ENCODE measurements at regions not wholly inside any gene's neighbourhood (a gene's known extent, or its start where the extent isn't known, plus 50 kb on each side); places are given as distances from the start of the nearest gene placed in this dataset.

DNA sequence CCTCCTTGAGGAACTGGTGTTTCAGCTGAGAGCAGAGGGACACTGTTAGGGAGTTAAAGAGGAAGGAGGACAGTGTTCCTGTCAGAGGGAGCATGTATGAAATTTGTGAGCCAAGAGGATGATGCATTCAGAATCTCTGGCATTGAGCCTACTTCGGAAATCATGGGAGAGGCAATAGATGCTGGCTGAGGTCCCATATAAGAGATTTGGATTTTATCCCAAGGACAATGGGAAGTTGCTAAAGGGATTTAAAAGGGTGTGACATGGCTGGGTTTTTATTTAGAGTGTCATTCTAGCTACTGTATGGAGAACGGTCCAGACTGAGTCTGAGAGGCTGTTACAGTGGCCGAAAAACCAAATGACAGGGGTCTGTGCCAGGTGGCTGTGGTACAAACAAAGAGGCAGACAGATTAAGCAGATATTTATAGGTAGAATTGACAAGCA, 403.2 kb upstream of the B3GALT2 start:
- no peak for TF ChIP-seq GATA3 (IDR thresholded peaks at IDR 0.05; ENCODE audit: low read depth, low read length)
- TF ChIP-seq GATA2 (IDR thresholded peaks at IDR 0.05; ENCODE audit: low read depth, low read length) = no peak

DNA sequence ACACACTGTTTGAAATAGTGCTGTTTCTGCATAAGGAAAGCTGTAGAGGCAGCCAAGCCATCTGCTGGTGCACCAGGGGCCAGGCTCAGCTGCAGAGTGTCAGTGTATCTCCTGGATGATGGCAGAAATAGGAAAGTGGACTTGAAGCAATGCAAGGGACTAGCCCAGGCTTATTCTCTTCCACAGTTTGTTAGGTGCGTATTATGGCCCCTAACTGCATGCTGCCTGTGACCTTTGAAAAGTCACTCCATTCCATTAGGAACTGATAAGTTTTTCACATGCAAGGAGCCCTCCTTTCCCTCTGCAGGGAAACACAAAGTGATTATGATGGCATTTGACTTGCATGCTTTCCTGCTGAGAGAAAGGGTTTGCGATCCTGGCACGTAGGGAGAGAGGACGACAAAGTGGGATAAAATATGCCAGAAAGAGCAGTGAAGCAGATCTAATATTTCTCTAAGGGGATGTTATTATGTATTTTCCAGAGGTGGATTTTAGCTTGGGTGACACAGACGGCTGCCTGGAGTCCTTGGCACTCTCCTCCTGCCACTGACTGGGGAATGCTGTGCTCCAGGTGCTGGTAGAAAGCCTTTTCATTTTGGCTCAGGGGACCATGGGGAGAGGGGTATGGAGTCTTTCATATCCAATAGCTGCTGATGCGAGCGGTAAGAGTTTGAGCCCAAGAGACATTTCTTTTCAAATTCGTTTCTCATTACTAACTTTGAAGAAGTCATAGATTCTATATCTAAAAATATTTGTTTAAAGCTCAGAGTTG, 402.1 kb upstream of the B3GALT2 start:
- TF ChIP-seq GATA3 (IDR thresholded peaks at IDR 0.05; ENCODE audit: low read depth, low read length) = no peak
- no peak for TF ChIP-seq GATA2 (IDR thresholded peaks at IDR 0.05; ENCODE audit: low read depth, low read length)

DNA sequence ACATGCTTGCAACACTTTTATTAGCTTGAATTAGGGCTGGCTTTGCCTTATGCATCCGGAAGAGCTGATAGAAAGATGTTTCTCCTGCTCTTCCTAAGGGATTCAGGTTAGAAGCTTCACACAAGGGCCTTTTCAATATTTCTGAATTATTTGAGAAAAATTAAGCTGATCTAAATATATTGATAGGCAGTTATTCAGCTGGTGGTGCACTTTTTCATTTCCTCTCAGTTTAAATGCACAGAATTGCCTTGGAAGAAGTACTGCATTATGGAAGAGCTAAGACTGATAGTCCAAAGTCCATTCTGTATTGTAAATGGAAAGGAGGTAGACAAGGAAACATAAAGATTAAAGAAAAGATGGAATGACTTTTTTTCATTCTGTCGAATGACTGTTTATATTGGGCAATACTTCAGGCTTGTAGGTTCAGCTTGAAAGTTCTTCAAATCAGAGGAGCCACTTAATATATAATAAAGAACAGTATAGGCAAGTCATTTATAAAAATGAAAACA, 398.4 kb upstream of the B3GALT2 start:
- TF ChIP-seq GATA3 (IDR thresholded peaks at IDR 0.05; ENCODE audit: low read depth, low read length) (no peak), GATA2 (IDR thresholded peaks at IDR 0.05; ENCODE audit: low read depth, low read length) (no peak)

DNA sequence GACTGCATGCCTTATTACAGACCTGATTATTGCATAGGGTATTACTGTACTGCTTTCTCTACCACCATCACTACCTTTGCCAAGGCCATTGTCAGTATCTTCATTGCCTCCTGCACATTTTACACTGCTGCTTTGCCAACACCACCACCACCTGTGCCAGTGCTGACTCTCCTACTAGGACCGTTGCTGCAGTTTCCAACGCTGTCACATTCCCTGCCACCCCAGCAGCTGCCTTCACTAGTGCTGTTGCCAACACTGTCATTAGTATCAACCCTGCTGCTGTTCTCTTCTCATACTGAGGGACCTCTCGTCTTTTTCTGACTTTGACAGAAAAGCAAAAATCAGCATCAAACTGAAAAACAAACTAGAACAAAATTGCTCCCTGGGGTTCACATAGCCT, 394.9 kb upstream of the B3GALT2 start:
- no peak for TF ChIP-seq GATA3 (IDR thresholded peaks at IDR 0.05; ENCODE audit: low read depth, low read length)
- no peak for TF ChIP-seq GATA2 (IDR thresholded peaks at IDR 0.05; ENCODE audit: low read depth, low read length)

DNA sequence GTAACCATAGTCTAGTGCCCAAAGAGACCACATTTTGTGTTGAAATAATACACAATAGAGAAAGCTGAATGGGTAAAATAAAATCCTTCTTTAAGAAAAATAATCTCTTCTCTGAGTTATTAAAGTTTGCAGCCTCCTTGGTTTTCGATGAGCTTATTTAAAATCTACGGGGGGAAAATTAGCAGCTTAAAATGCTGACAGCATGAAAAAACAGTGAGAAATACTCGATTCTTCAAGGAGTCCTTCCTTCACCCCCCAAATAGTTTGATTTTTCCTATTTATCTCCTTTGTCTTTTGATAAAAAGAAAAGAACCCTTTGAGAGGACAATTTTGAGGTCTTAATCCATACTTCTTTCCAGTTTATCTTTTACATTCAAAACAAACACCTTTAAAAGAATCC, 394.0 kb upstream of the B3GALT2 start:
- TF ChIP-seq GATA2 (IDR thresholded peaks at IDR 0.05; ENCODE audit: low read depth, low read length) (no peak), GATA3 (IDR thresholded peaks at IDR 0.05; ENCODE audit: low read depth, low read length) (no peak)

DNA sequence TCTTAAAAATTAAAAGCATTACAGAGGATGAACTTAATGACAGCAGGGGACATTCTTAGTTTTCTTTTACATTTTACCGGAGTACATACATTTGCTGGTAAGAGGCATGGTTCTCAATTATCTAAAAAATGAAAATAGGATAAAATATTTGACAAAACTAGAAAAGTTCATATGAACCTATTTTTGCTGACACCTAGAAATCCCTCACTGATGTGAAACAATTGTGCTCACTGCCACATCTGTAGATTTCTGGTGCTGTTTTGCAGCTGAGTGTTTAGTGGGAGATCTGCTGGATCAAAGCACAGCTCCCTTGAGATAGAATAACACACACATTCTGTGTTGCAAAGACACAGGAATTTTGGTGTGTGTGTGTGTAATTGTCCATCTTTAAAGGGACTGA, 392.9 kb upstream of the B3GALT2 start:
- TF ChIP-seq GATA3 (IDR thresholded peaks at IDR 0.05; ENCODE audit: low read depth, low read length) (no peak), GATA2 (IDR thresholded peaks at IDR 0.05; ENCODE audit: low read depth, low read length) (no peak)

DNA sequence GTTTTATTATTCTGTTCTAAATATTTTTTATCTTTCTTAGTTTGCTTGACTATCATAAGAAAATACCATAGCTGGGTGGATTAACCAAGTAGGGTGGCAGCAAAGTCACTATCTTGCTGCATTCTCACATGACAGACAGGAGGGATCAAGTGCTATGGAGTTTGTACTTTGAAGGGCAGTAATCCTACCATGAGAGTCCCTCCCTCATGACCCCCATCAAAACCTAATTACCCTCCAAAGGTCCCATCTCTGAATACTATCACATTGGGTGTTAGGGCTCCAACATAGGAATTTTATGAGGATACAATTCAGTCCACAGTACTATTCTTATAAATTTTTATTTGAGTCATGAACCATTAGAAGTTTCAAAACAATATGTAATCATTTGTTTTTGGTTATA, 388.5 kb upstream of the B3GALT2 start:
- TF ChIP-seq GATA3 (IDR thresholded peaks at IDR 0.05; ENCODE audit: low read depth, low read length) (no peak), GATA2 (IDR thresholded peaks at IDR 0.05; ENCODE audit: low read depth, low read length) (no peak)

DNA sequence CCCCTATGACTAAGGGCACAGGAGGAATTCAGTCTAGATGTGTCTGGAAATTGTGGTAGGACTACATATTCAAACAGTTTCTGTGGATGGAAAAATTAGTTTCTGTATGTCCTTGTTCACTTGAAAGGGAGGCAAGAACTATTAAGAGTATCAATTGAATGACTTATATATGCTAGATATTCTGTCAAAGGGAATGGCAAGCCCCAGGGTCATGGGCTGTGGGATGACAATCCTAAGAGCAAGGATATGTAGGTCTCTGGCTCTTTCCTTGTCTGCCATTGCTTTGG, 383.5 kb upstream of the B3GALT2 start:
- TF ChIP-seq GATA2 (IDR thresholded peaks at IDR 0.05; ENCODE audit: low read depth, low read length) (no peak), GATA3 (IDR thresholded peaks at IDR 0.05; ENCODE audit: low read depth, low read length) (no peak)

DNA sequence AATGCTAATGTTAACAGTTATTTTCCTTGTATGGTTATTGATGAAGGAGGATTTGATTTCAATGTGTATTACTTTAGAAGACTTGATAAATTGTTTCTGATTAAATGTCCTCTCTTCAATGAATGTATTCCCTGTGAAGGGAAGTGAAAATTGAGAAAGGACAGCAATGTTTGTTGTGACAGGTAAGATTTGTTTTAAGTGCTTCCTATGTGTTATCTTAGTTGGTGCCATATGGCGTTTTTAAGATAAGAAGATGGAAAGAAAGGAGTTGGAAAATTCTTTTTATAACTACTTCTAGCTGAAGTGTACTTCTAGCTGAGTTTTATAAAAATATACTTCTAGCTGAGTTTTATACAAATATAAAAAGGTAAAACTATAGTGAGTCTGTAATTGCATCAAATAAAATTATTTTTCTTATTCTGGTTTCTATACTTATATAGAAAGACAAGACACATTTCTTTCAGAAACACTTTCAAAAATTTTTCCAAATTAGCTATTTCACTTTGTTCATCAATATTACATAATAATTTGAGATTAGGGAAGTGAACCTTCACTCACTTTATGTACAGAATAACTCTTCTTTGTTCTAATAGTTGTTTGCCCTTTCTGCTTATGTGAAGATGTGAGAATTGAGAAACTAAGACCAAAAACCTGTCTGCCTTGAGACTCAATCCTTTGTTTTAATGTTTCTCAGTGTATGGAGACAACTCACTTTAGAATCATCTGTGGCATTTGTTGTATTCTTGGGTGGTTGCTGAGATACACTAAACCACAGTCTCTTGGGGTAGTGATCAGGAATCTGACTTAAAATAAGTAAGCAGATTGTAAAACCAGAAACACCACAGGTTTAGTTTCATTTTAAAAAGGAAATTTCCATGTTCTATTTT, 382.9 kb upstream of the B3GALT2 start:
- no peak for TF ChIP-seq GATA3 (IDR thresholded peaks at IDR 0.05; ENCODE audit: low read depth, low read length)
- TF ChIP-seq GATA2 (IDR thresholded peaks at IDR 0.05; ENCODE audit: low read depth, low read length) = no peak

DNA sequence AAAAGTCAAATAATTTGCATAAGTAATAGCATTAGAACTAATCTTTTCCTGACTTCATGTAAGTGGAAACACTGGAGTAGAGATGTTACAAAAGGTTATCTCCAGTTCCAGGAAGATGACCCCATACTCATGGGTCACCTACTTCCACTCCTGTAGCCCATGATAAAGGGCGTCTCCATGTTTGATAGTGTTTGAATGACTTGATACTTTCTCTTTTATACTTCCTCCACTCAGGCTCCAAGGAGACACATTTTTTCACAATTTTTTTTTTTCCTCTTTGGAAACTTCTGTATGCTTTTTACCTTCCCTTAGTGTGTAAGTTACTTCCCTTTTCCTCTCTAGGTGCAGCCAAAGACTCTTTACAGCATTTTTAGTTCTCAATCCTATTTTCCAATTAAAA, 382.1 kb upstream of the B3GALT2 start:
- TF ChIP-seq GATA3 (IDR thresholded peaks at IDR 0.05; ENCODE audit: low read depth, low read length) = no peak
- TF ChIP-seq GATA2 (IDR thresholded peaks at IDR 0.05; ENCODE audit: low read depth, low read length) = no peak

DNA sequence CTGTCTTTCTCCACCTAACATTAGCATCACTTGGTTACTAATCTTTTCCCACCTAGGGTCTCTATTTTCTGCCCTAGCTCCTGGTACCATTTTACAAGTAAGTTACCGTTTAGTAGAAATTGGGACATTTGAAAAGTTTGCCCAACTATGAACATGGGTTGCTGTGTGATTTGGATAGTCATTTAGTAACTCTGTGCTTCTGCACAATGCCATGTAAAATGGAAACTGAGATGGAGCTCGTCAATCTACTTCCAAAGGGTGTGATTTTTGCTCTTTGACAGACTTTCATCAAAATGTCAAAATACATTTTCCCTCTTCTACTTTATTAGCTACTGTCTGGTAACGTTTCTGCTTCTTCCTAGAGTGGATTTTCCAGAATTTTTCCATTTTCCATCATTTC, 381.5 kb upstream of the B3GALT2 start:
- TF ChIP-seq GATA2 (IDR thresholded peaks at IDR 0.05; ENCODE audit: low read depth, low read length) = no peak

DNA sequence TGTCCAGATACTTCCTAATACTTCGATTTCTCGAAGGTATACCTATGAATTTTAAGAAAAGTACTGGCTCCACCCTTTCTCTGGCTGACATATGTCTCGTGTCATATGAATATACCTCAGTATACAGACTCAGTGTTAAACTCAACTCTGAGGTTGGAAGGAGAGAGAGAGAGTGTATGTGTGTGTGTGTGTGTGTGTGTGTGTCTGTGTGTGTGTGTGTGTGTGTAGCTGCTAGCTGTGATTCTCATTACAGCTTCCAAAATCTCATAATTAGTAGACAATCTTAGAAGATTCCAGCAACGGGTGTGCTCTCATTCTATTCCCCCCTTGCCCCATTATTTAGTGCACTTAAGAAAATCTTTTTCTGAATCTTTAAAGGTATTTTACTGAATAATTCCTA, 380.3 kb upstream of the B3GALT2 start:
- TF ChIP-seq GATA3 (IDR thresholded peaks at IDR 0.05; ENCODE audit: low read depth, low read length) = no peak
- no peak for TF ChIP-seq GATA2 (IDR thresholded peaks at IDR 0.05; ENCODE audit: low read depth, low read length)

DNA sequence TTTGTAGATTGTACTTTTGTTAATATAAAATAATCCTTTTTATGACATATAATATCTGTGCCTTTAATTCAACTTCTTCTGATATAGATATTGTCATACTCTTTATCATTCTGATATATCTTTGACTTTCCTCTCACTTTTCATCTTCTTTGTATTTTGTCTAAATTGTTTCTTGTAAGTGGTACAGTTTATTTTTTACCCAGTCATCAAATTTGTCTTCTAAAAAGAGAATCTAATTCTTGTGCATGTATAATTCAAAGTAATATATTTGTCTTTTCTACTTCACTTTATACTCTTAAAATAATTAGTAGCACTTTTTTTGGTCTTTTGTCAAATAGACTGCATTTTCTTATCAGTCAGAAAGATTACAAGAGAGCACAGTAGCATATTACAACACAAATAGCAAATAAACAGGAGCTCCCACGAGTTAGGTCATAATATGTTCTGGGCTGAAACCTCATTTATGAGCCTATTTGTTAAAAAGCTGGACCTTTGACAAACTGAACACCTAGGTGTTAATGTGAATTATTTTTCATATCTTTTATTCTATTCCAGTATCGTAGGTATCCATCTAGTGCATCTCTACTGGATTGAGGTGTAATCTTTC, 379.7 kb upstream of the B3GALT2 start:
- TF ChIP-seq GATA3 (IDR thresholded peaks at IDR 0.05; ENCODE audit: low read depth, low read length) (no peak), GATA2 (IDR thresholded peaks at IDR 0.05; ENCODE audit: low read depth, low read length) (no peak)

DNA sequence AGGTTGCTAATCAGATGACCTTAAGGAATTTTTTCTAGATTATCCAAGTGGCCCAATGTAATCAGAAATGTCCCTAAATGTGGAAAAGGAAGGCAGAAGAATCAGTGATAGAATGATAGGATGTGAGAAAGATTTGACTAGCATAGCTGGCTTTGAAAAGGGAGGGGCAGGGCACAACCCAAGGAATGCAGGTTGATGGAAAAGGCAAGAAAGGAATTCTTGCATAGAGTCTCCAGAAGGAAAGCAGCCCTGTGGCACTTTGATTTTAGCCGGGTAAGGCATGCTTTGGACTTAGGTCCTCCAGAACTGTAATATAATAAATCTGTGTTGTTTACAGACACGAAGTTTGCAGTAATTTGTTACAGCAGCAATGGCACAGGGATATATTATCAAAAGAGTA, 375.7 kb upstream of the B3GALT2 start:
- TF ChIP-seq GATA3 (IDR thresholded peaks at IDR 0.05; ENCODE audit: low read depth, low read length) (no peak), GATA2 (IDR thresholded peaks at IDR 0.05; ENCODE audit: low read depth, low read length) (no peak)
